Urinary bladder (tissue), 3 donors: ENCODE measurements at regions not wholly inside any gene's neighbourhood (a gene's known extent, or its start where the extent isn't known, plus 50 kb on each side); places are given as distances from the start of the nearest gene placed in this dataset.
A peak's percentile ranks its signal among the peaks of the same experiment; 100 is the strongest.

Experiments used
- DNase-seq: peaks from one replicate; pipeline ENCODE4 v3.0.0-alpha.2; 2015; ENCODE audit errors: extremely low spot score
- H3K27ac ChIP-seq: one replicate; pipeline ENCODE4 v1.5.1; 2013; ENCODE audit warnings: low read depth, mild to moderate bottlenecking, moderate library complexity
- H3K36me3 ChIP-seq: one replicate; pipeline ENCODE4 v1.6.1; 2013; ENCODE audit warnings: mild to moderate bottlenecking, moderate library complexity; ENCODE audit not compliant: insufficient read depth
- H3K4me1 ChIP-seq: one replicate; pipeline ENCODE4 v1.6.1; 2013; ENCODE audit warnings: mild to moderate bottlenecking, moderate library complexity; ENCODE audit not compliant: insufficient read depth
- H3K4me3 ChIP-seq: one replicate; pipeline ENCODE4 v1.5.1; 2013; ENCODE audit warnings: low read depth, low read length
- WGBS: extraction: QIAGEN DNeasy Blood & Tissue Kit; methylation state at CpG from one replicate; pipeline ENCODE4 v1.1.7; 2013; 5-methylcytosine and 5-hydroxymethylcytosine counted together
- donor health status: healthy with polysubstance abuse.
- donor health status: healthy.

- Histone ChIP-seq H3K36me3 (no peaks in the 10 kb centered on the region), H3K4me1 (no peaks in the 10 kb centered on the region), H3K27ac (no peak overlapping the region), H3K4me3 (no peak overlapping the region)
- no peak for DNase-seq
- WGBS: 53% methylated on average over 2 of the region's 2 CpGs
Measured at GRCh38 chr5:121706686-121707085, 145.0 kb upstream of the FTMT start.

- H3K4me1 ChIP-seq: no peaks in the 10 kb centered on the region
- no peaks in the 10 kb centered on the region for H3K36me3 ChIP-seq
- 77% methylated on average over 1 of the region's 1 CpG for WGBS
- no peak overlapping the region for H3K4me3 ChIP-seq
- no peak for DNase-seq
- no peak overlapping the region for H3K27ac ChIP-seq
Measured at GRCh38 chr5:121707178-121707577, 144.5 kb upstream of the FTMT start.

GRCh38 chr5:121711416-121711815 is 140.3 kb upstream of the FTMT start:
- H3K36me3 ChIP-seq: no peaks in the 10 kb centered on the region

GRCh38 chr5:121719255-121719654 is 132.4 kb upstream of the FTMT start:
- no peaks in the 10 kb centered on the region for H3K36me3 ChIP-seq
- no peak overlapping the region for H3K27ac ChIP-seq
- WGBS: 80% methylated on average over 2 of the region's 2 CpGs
- no peaks in the 10 kb centered on the region for H3K4me1 ChIP-seq
- no peak overlapping the region for H3K4me3 ChIP-seq
- no peak for DNase-seq

More at GRCh38 chr5:121711416-121711815, 140.3 kb upstream of the FTMT start:
- DNase-seq: no peak
- Histone ChIP-seq H3K27ac (no peak overlapping the region), H3K4me1 (no peaks in the 10 kb centered on the region), H3K4me3 (no peak overlapping the region)

GRCh38 chr5:121725450-121725849 is 126.2 kb upstream of the FTMT start:
- 71% methylated on average over 1 of the region's 1 CpG for WGBS
- H3K4me3 ChIP-seq: no peak overlapping the region
- H3K27ac ChIP-seq: no peak overlapping the region
- peak; percentile 46 for DNase-seq
- H3K36me3 ChIP-seq: no peaks in the 10 kb centered on the region
- no peaks in the 10 kb centered on the region for H3K4me1 ChIP-seq

GRCh38 chr5:121726991-121727390 is 124.7 kb upstream of the FTMT start:
- H3K4me3 ChIP-seq: no peak overlapping the region
- DNase-seq: no peak
- H3K4me1 ChIP-seq: no peaks in the 10 kb centered on the region
- no peak overlapping the region for H3K27ac ChIP-seq
- WGBS: 67% methylated on average over 8 of the region's 8 CpGs
- H3K36me3 ChIP-seq: no peaks in the 10 kb centered on the region

GRCh38 chr5:121731377-121731776 is 120.3 kb upstream of the FTMT start:
- Histone ChIP-seq H3K36me3 (no peaks in the 10 kb centered on the region), H3K27ac (no peak overlapping the region), H3K4me1 (no peaks in the 10 kb centered on the region), H3K4me3 (no peak overlapping the region)
- no peak for DNase-seq
- 47% methylated on average over 3 of the region's 3 CpGs for WGBS

GRCh38 chr5:121735618-121736017 is 116.1 kb upstream of the FTMT start:
- 76% methylated on average over 2 of the region's 2 CpGs for WGBS

GRCh38 chr5:121737120-121737519 is 114.6 kb upstream of the FTMT start:
- Histone ChIP-seq H3K4me1 (no peaks in the 10 kb centered on the region), H3K4me3 (no peak overlapping the region), H3K27ac (no peak overlapping the region), H3K36me3 (no peaks in the 10 kb centered on the region)
- no peak for DNase-seq
- WGBS: 96% methylated on average over 2 of the region's 2 CpGs

More at GRCh38 chr5:121735618-121736017, 116.1 kb upstream of the FTMT start:
- Histone ChIP-seq H3K4me3 (no peak overlapping the region), H3K36me3 (no peaks in the 10 kb centered on the region), H3K4me1 (no peaks in the 10 kb centered on the region), H3K27ac (no peak overlapping the region)
- no peak for DNase-seq

GRCh38 chr5:121741156-121741555 is 110.5 kb upstream of the FTMT start:
- 80% methylated on average over 3 of the region's 3 CpGs for WGBS
- no peak overlapping the region for H3K4me3 ChIP-seq
- H3K36me3 ChIP-seq: no peaks in the 10 kb centered on the region
- H3K27ac ChIP-seq: no peak overlapping the region
- no peaks in the 10 kb centered on the region for H3K4me1 ChIP-seq
- DNase-seq: no peak

- H3K4me1 ChIP-seq: no peaks in the 10 kb centered on the region
- H3K27ac ChIP-seq: no peak overlapping the region
- no peak overlapping the region for H3K4me3 ChIP-seq
- H3K36me3 ChIP-seq: no peaks in the 10 kb centered on the region
- no peak for DNase-seq
Measured at GRCh38 chr5:121744577-121744976, 107.1 kb upstream of the FTMT start.

- H3K27ac ChIP-seq: no peak overlapping the region
- no peak for DNase-seq
- WGBS: 75% methylated on average over 1 of the region's 1 CpG
- no peaks in the 10 kb centered on the region for H3K4me1 ChIP-seq
- H3K4me3 ChIP-seq: no peak overlapping the region
- H3K36me3 ChIP-seq: no peaks in the 10 kb centered on the region
Measured at GRCh38 chr5:121745407-121745806, 106.3 kb upstream of the FTMT start.

- no peaks in the 10 kb centered on the region for H3K4me1 ChIP-seq
- no peaks in the 10 kb centered on the region for H3K36me3 ChIP-seq
- no peak overlapping the region for H3K27ac ChIP-seq
- H3K4me3 ChIP-seq: no peak overlapping the region
- no peak for DNase-seq
Measured at GRCh38 chr5:121746763-121747162, 104.9 kb upstream of the FTMT start.

- no peak for DNase-seq
- H3K4me1 ChIP-seq: no peaks in the 10 kb centered on the region
- H3K4me3 ChIP-seq: no peak overlapping the region
- H3K36me3 ChIP-seq: no peaks in the 10 kb centered on the region
- H3K27ac ChIP-seq: no peak overlapping the region
Measured at GRCh38 chr5:121748686-121749085, 103.0 kb upstream of the FTMT start.

GRCh38 chr5:121752149-121752548 is 99.5 kb upstream of the FTMT start:
- Histone ChIP-seq H3K36me3 (no peaks in the 10 kb centered on the region), H3K27ac (no peak overlapping the region), H3K4me3 (no peak overlapping the region), H3K4me1 (no peaks in the 10 kb centered on the region)
- 91% methylated on average over 1 of the region's 1 CpG for WGBS
- DNase-seq: no peak
